Vagina (tissue), 2 donors: ENCODE measurements at regions not wholly inside any gene's neighbourhood (a gene's known extent, or its start where the extent isn't known, plus 50 kb on each side); places are given as distances from the start of the nearest gene placed in this dataset.
"Not testable (repeated sequence)": the region's sequence is repeated elsewhere in the genome, so short reads cannot be mapped to it uniquely, and the experiment has no call there.

Experiments used
- DNase-seq, 2 donors: peaks; one replicate each; pipeline ENCODE4 v3.0.0-alpha.2; 2017; ENCODE audit errors: extremely low spot score in 2 of 2
- H3K27ac ChIP-seq: fragments of 200-600 bp; sonication (generic); one replicate; pipeline ENCODE4 v1.5.1; 2019
- H3K27me3 ChIP-seq: fragments of 200-600 bp; sonication (generic); one replicate; pipeline ENCODE4 v1.5.1; 2019
- H3K36me3 ChIP-seq, 2 donors: fragments of 200-600 bp; sonication (generic); one replicate each; pipeline ENCODE4 v1.5.1; 2017 to 2019
- H3K4me1 ChIP-seq: fragments of 200-600 bp; sonication (generic); one replicate; pipeline ENCODE4 v1.5.1; 2019
- H3K4me3 ChIP-seq, 2 donors: fragments of 200-600 bp; sonication (generic); 1 replicate in 1 of 2; 2 replicates in 1 of 2; pipeline ENCODE4 v1.5.1; 2016 to 2019
- H3K9me3 ChIP-seq: fragments of 200-600 bp; sonication (generic); one replicate; pipeline ENCODE4 v1.5.1; 2019
- POLR2A ChIP-seq, 2 donors: fragments of 450-650 bp; IDR thresholded peaks; one replicate each; pipeline ENCODE4 v1.6.1; 2017; ENCODE audit warnings: antibody characterized with exemption in 2 of 2, mild to moderate bottlenecking in 2 of 2, moderate library complexity in 2 of 2
- POLR2AphosphoS5 ChIP-seq, 2 donors: sonication (generic); formaldehyde crosslinking; IDR thresholded peaks; one replicate each; pipeline ENCODE4 v1.9.0; 2017; ENCODE audit warnings: antibody characterized with exemption in 2 of 2, mild to moderate bottlenecking in 2 of 2, low read depth in 1 of 2; ENCODE audit not compliant: insufficient read depth in 1 of 2
- intact Hi-C: fragments of 100-400 bp; cut with DNase I; formaldehyde crosslinking; loops from one replicate; pipeline ENCODE4 v1.15.1; 2023
- TF ChIP-seq, protein P1 (sequence below), 3 experiments: fragments of 450-650 bp in 2 of 3; fragments of 200-600 bp in 1 of 3; sonication (generic) in 1 of 3; IDR thresholded peaks; one replicate each; pipeline ENCODE4 v1.5.1; 2017 to 2019; ENCODE audit warnings: antibody characterized with exemption in 3 of 3, mild to moderate bottlenecking in 2 of 3, moderate library complexity in 2 of 3

DNA sequence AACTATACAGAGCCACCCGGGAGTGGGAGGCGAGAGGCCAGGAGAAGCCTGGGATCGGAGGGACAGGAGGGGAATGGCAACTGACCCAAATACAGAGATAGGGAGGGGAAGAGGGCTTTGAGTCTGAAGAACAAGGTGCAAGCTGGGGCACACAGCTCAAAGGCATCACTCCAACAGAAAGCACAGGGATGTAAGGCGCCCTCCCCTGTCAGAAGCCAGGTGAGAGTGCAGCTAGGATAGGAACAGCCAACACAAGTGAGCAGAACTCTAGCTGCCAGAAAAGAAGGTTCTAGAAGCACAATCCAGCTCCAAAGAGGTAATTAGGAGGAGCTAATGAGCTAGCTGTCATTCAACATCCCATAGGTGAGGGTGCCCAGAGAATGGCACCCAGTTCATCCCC, 232.2 kb downstream of the DHX15 start:
- Histone ChIP-seq H3K4me1 (no peaks in the 10 kb centered on the region), H3K27ac (no peak overlapping the region), H3K9me3 (no peaks in the 10 kb centered on the region), H3K4me3 (no peak overlapping the region), H3K36me3 (no peaks in the 10 kb centered on the region), H3K27me3 (no peaks in the 10 kb centered on the region)
- intact Hi-C loops: no loop called here
- TF ChIP-seq, protein P1, sequence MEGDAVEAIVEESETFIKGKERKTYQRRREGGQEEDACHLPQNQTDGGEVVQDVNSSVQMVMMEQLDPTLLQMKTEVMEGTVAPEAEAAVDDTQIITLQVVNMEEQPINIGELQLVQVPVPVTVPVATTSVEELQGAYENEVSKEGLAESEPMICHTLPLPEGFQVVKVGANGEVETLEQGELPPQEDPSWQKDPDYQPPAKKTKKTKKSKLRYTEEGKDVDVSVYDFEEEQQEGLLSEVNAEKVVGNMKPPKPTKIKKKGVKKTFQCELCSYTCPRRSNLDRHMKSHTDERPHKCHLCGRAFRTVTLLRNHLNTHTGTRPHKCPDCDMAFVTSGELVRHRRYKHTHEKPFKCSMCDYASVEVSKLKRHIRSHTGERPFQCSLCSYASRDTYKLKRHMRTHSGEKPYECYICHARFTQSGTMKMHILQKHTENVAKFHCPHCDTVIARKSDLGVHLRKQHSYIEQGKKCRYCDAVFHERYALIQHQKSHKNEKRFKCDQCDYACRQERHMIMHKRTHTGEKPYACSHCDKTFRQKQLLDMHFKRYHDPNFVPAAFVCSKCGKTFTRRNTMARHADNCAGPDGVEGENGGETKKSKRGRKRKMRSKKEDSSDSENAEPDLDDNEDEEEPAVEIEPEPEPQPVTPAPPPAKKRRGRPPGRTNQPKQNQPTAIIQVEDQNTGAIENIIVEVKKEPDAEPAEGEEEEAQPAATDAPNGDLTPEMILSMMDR (IDR thresholded peaks at IDR 0.05): no peak
- TF ChIP-seq POLR2AphosphoS5 (IDR thresholded peaks at IDR 0.05; ENCODE audit: insufficient read depth in 1 of 2, low read depth in 1 of 2) (no peak), POLR2A (IDR thresholded peaks at IDR 0.05) (no peak)
- no peak for DNase-seq

DNA sequence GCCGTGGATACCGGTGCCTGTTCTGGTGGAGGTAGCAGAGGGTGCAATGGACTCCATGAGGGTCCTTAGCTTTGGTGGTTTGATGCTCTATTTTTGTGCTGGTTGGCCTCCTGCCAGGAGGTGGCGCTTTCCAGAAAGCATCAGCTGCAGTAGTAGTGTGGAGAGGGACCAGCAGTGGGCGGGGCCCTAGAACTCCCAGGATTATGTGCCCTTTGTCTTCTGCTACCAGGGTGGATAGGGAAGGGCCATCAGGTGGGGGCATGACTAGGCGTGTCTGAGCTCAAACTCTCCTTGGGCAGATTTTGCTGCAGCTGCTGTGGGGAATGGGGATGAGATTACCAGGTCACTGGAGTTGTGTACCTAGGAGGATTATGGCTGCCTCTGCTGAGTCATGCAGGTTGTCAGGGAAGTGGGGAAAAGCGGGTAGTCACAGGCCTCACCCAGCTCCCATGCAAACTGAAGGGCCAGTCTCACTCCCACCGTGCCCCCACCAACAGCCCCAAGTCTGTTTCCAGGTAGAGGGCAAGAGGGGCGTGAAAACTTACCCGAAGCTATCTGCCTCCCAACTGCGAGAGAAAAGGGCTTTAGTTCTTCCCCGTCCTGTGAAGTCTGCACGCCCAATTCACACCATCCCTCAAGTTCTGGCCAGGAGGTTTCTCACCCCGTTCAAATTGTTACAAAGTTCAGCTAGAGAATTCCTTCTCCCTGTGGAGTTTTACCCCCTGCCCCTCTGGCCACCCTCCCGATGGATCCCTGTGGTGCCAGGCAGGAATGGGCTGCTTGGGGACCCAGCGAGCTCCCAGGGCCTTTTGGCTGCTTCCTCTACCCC, 235.0 kb downstream of the DHX15 start:
- H3K36me3 ChIP-seq, H3K4me3 ChIP-seq, H3K27ac ChIP-seq, H3K4me1 ChIP-seq, intact Hi-C loops, H3K9me3 ChIP-seq, H3K27me3 ChIP-seq, DNase-seq: not testable (repeated sequence)

DNA sequence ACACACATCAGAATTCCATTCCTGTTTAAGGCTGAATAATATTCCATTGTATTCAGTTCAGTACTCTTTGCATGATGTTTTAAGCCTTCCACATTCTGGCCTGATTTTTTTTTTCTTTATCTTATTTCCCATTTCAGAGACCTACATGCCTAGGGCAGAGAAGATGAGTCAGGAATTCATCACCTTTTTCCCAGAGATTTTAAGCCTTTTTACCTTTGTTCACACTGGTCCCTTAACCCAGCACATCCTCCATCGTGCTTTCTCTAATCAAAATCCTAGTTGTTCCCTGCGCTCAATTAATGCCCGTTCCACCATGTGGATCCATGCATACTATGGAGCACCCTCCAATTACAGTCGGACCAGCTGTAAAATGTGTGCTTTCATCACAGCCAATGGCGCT, 245.1 kb downstream of the DHX15 start:
- Histone ChIP-seq H3K27ac (no peak overlapping the region), H3K4me3 (no peak overlapping the region), H3K9me3 (no peaks in the 10 kb centered on the region), H3K27me3 (no peaks in the 10 kb centered on the region), H3K4me1 (no peaks in the 10 kb centered on the region), H3K36me3 (no peaks in the 10 kb centered on the region)
- no peak for TF ChIP-seq POLR2AphosphoS5 (IDR thresholded peaks at IDR 0.05; ENCODE audit: insufficient read depth in 1 of 2, low read depth in 1 of 2)
- TF ChIP-seq POLR2A (IDR thresholded peaks at IDR 0.05): no peak
- TF ChIP-seq, protein P1 (IDR thresholded peaks at IDR 0.05): no peak
- intact Hi-C loops: no loop called here
- DNase-seq: no peak

DNA sequence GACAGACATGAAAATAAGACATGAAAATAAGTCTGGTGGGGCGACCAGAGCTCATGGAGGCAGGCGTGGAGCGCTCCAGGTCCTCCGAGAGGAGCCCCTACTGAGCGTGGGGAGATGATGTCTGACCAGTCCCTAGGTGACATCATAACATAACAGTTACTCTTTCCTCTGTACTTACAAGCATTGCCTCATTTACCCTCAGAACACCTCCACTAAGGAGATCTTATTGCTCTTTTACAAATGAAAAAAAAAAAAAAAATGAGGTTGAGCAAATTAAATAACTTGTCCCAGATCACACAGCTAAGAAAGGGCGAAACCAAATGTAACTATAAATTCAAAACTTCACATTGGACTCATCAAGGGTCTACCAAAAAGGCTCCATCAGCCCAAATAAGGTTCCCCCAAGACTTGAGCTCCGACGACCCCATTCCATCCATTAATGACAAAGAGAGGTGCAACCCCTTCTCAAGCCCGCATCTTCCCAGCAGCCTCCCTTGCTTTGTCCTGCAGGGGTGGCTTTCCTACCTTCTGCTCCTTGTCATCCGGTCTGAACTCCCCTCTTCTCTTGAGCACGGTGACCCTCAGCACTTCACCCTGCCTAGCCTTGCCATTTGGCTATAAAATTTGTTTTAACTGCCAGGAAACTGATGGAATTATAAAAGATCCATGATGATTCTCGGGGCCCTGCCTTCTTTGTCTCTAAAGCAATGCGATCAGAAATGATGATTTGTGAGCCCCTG, 246.7 kb downstream of the DHX15 start:
- Histone ChIP-seq H3K36me3 (no peaks in the 10 kb centered on the region), H3K9me3 (no peaks in the 10 kb centered on the region), H3K4me3 (no peak overlapping the region), H3K4me1 (no peaks in the 10 kb centered on the region), H3K27me3 (no peaks in the 10 kb centered on the region), H3K27ac (no peak overlapping the region)
- intact Hi-C loops: no loop called here
- no peak for DNase-seq
- TF ChIP-seq, protein P1 (IDR thresholded peaks at IDR 0.05): no peak
- no peak for TF ChIP-seq POLR2AphosphoS5 (IDR thresholded peaks at IDR 0.05; ENCODE audit: insufficient read depth in 1 of 2, low read depth in 1 of 2)

DNA sequence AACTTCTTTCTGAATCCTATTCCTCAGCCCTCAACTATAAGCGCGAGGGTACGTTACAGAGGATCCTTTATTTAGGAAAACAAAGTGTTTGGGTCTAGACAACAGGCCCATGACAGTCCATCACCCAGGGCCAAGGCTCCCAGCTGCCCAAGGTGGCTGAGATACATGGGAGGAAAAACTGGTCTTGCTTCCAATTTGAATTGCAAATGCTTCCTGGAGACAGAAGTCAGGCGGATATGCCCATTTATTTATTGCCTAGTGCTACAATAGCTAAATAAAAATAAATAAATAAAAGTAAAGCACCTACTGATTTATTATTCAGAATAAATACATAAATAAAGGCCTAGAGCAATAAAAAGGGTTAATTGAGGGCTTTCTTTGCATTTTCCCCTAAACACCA, 248.7 kb downstream of the DHX15 start:
- H3K4me3 ChIP-seq: no peak overlapping the region
- no peak overlapping the region for H3K27ac ChIP-seq
- no peaks in the 10 kb centered on the region for H3K9me3 ChIP-seq
- TF ChIP-seq, protein P1 (IDR thresholded peaks at IDR 0.05): no peak
- TF ChIP-seq POLR2AphosphoS5 (IDR thresholded peaks at IDR 0.05; ENCODE audit: insufficient read depth in 1 of 2, low read depth in 1 of 2) (no peak), POLR2A (IDR thresholded peaks at IDR 0.05) (no peak)
- no peaks in the 10 kb centered on the region for H3K36me3 ChIP-seq
- DNase-seq: no peak
- H3K4me1 ChIP-seq: no peaks in the 10 kb centered on the region
- intact Hi-C loops: no loop called here
- H3K27me3 ChIP-seq: no peaks in the 10 kb centered on the region
